ENCODE measurements at regions not wholly inside any gene's neighbourhood (a gene's known extent, or its start where the extent isn't known, plus 50 kb on each side); places are given as distances from the start of the nearest gene placed in this dataset.

- DNase-seq (ENCODE audit: low read depth, low spot score), result no peak
These were observed 642.1 kb upstream of the ADGRL2 start for GRCh38 chr1:81158592-81158991.

GRCh38 chr1:81157686-81158085, 643.0 kb upstream of the ADGRL2 start:
- DNase-seq (ENCODE audit: low read depth, low spot score), result no peak

- no peak for DNase-seq (ENCODE audit: low read depth, low spot score)
These were observed 643.8 kb upstream of the ADGRL2 start for GRCh38 chr1:81156887-81157286.

GRCh38 chr1:81155131-81155530, 645.6 kb upstream of the ADGRL2 start:
- DNase-seq (ENCODE audit: low read depth, low spot score), result no peak

DNA sequence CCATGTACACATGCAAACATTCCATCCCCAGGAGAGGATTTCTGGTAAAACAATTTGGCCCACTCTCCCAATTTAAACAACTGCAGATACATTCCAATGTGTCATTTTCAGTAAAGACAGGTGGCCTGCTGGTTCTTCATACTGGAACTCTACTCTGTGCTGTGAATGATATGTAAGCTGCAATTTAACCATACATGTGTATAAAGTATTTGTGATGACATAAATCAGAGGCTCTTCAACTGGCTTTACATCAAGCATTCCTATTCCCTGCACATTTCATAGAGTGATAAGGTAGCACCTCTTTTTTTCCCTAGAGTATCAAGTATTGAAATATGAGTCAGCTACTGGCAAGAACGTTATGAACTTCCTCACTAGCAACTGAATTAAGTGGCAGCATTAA, 649.5 kb upstream of the ADGRL2 start:
- no peak for DNase-seq (ENCODE audit: low read depth, low spot score)

- no peak for DNase-seq (ENCODE audit: low read depth, low spot score)
These were observed 650.9 kb upstream of the ADGRL2 start for GRCh38 chr1:81149649-81150325.

DNA sequence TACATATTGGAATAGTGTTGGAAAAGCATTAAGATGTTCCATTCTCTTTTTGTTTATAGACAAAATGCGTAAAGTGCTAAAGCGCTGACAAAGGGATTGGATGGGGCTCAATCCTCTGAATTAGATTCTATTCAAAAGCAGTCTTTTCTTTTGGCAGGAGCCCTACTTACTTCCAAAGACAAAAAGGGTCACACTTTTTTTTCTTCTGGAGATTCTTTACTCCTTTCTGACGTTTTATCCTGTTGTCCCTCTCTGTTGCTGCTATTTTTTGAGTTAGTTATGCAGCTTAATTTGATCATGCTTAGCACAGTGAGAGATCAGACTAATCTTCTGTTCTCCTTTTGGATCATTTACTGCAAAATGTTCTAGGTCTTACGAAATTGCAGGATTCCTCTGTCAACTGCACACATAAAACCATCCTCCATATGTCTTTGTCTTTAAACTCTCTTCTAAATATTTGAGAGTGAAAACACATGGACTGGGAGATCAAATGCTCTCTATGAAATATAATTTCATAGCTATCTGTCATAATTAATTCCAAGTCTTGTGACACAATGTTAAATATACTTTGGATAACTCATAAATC, 656.4 kb upstream of the ADGRL2 start:
- DNase-seq (ENCODE audit: low read depth, low spot score), result no peak

DNA sequence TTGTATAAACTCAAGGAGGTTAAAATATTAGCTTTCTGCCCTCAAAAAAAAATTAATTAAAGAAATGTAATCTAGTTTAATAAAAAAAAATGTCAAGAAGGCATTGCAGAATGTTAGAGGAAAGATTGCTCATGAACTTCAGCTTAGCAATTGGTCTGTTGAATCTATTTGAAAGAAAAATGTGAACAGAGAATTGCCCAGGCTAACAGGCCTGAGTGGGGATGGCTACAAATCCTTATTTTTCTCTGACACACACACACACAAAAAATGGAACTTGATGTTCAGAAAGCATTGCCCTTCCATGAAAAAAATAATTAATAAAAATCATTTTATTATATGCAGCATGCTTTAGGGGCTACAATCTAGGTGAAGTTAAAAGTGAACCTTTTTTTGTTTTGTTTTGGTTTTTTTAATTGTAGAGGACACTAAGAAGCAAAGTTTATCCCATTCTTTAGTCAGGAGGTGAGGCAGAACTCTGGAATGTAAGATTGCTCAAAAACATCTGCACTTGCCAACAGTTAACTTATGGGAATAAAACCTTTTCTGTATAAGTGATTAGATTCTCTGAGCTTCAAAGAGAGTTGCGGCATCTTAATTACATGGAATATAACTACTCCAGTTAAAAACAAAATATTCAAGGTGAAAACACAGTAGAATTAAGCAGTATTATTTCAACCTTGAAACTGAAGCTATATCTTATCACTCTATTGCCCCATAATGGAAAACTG, 658.5 kb upstream of the ADGRL2 start:
- DNase-seq (ENCODE audit: low read depth, low spot score), result no peak

DNA sequence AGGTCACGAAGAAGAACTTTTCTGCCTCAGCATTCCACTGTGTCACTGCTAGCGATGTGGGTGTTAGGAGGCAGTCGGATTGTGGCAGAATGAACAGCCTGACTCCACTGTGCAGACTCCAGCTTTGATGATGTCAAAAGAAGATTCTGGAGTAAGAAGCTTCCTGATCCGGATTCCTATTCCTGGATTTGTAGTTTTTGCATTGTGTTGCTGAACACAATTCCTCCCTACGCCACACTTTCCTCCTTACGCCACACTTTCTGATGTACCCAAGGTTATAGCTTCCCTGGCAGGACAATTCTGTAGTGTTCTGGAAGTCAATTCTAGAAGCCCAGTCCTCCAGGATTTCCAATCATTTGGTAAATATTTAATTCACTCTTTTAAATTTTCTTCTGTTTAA, 665.2 kb upstream of the ADGRL2 start:
- no peak for DNase-seq (ENCODE audit: low read depth, low spot score)

- no peak for DNase-seq (ENCODE audit: low read depth, low spot score)
These were observed 671.0 kb upstream of the ADGRL2 start for GRCh38 chr1:81129776-81130175.

DNA sequence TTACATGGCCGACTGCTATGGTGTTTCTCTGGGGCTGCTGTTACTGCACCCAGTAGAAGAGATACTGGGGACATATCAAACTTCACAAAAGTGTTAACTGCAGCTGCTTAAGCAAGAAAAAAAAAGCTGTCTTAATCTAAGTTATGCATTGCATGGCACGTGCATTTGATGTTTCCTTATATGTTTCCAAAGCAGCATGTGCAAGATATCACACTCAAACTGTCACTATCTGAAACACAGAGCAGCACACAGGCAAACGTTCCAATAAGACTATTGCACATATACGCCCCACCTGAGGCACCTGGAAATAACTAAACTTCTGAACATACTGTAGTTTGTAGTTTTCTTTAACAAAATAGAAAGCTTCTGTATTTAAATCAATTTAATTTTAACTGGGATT, 671.4 kb upstream of the ADGRL2 start:
- DNase-seq (ENCODE audit: low read depth, low spot score), result no peak

DNA sequence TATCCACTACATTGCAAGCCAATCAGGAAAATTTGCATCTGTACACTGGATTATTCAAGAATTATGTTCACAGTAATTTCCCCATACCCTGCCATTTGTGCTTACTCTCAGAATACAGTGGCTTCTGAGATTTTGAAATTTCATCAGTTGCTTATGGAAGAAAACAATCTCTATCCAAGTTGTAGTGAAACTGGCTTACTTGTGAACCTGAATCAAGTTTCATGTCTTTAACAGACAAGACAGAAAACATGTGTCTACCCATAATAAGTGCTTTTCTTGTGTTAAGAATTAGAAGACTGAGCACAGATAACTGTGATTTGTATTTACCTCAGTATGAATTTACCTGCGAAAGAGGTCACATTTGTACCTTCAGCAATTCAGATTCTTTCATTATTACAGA, 672.7 kb upstream of the ADGRL2 start:
- no peak for DNase-seq (ENCODE audit: low read depth, low spot score)

DNA sequence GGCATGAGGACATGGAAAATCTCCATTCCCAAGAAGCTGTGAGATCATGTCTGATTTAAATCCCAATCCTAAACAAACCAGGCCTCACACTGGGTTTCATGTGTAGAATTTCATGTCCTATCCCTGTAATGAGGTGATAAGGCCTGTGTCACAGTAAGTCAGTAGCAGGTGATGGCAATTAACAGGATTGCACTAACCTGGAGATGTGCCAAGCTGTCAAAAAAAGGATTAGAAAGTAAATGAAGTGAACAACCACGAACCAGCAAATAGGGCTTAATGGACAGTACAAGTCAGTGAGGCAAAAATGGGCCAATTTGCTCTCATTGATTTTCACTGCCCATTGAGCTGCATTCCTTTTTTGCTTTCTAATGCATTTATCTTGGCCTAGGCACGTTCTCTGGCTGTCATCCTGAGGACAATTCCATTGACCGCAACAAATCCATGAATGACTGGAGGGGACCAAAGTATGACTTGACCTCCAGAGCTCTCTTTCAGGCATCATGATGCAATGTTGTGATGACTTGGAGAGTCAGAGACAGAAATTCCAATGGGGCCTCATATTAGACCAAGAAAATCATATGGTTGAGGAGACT, 673.6 kb upstream of the ADGRL2 start:
- no peak for DNase-seq (ENCODE audit: low read depth, low spot score)

DNA sequence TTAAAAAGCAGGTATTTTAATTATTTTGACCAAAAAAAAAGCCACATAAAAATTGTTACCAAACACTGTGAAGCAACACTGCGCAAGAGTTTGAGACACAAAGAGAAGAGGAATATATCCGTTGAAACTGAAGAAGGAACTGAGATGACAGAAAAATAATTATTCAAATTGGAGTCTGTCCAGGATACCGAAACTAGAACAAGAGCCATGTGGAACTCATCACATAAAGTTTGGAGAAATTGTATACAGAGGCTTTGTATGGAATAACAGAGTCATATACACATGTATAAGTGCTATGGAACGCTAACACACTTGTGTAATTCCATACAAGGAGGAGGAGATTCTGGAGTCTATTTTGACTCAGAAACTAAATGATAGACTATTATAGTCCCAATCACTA, 675.1 kb upstream of the ADGRL2 start:
- DNase-seq (ENCODE audit: low read depth, low spot score), result no peak

GRCh38 chr1:81121306-81121705, 679.4 kb upstream of the ADGRL2 start:
- no peak for DNase-seq (ENCODE audit: low read depth, low spot score)

GRCh38 chr1:81119319-81119718, 681.4 kb upstream of the ADGRL2 start:
- no peak for DNase-seq (ENCODE audit: low read depth, low spot score)

GRCh38 chr1:81118550-81118949, 682.2 kb upstream of the ADGRL2 start:
- DNase-seq (ENCODE audit: low read depth, low spot score), result no peak

- no peak for DNase-seq (ENCODE audit: low read depth, low spot score)
These were observed 685.3 kb upstream of the ADGRL2 start for GRCh38 chr1:81115422-81115821.

DNA sequence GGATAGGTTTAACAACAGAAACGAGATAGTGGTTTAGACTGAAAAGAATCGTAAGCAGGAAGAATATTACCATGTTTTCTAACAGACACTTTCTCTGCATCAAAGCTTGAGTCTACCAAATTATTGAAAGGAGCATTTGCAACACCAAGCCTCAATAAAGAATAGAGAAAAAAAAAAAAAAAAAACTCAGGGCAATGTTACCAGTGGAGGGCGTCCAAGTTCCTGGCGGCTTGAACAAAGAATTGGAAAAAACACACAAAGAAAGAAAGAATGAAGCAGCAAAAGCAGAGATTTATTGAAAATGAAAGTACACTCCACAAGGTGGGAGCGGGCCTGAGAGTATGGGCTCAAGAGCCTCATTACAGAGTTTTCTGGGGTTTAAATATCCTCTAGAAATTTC, 686.5 kb upstream of the ADGRL2 start:
- peak; percentile 7 for DNase-seq (ENCODE audit: low read depth, low spot score)

DNA sequence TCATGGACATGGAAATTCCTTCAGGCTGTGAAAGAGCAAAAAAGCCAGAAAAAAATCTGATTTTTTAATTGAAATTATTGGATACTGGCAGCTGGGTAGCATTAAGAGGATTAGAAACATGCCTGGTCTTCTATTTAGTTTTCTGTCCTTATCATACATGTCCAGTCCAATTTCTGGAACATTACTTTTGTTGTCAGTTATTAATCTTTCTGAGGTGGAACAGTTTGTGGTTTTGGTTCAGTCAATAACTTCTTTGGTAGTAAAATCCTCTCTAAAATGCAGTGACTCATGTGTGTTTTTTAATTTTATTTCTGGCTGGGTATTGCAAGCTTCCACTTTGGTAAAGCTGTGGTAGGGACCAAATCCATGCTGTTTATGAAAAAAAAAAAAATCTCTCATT, 687.0 kb upstream of the ADGRL2 start:
- DNase-seq (ENCODE audit: low read depth, low spot score), result no peak

- DNase-seq (ENCODE audit: low read depth, low spot score), result no peak
These were observed 688.9 kb upstream of the ADGRL2 start for GRCh38 chr1:81111818-81112217.

- DNase-seq (ENCODE audit: low read depth, low spot score), result no peak
These were observed 691.7 kb upstream of the ADGRL2 start for GRCh38 chr1:81109038-81109437.

GRCh38 chr1:81097860-81098259, 702.9 kb upstream of the ADGRL2 start:
- no peak for DNase-seq (ENCODE audit: low read depth, low spot score)

All from ELF-1 (cell line).